ENCODE measurements at regions not wholly inside any gene's neighbourhood (a gene's known extent, or its start where the extent isn't known, plus 50 kb on each side); places are given as distances from the start of the nearest gene placed in this dataset.

GRCh38 chr18:6605115-6605869, 124.2 kb upstream of the ARHGAP28 start:
- intact Hi-C loops (cut with micrococcal nuclease): no loop called here

DNA sequence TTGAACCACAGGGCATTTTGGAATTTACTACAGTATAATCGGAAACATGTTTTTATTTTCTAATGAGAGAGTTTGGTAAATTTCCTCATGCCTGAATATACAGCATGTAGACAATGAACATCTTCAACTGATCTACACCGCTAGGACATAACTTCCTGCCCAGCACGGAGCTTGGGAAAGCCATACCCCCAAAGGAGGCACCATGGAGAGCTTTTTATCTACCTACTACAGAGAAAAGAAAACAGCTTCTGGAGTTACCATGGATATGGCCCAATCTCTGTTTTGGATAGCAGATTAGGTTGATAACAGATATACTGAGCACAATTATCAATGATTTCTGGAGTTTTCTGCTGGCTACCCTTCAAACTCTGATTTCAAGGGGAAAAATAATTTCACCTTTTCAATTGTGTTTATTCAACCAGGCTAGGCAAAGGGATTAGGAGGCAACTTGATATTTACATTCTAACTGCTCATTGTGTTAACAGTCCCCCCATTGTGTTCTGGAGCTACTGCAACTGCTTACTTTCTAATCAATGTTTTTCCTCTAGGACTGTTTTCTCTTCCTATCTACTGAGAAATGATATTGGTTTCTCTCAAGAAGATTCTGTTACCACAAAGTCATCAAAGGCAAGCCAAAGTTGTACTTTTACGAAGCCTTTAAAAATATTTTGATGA, 123.0 kb upstream of the ARHGAP28 start:
- intact Hi-C loops (cut with micrococcal nuclease): no loop called here

- intact Hi-C loops (cut with micrococcal nuclease): no loop called here
Measured at GRCh38 chr18:6607343-6607742, 122.2 kb upstream of the ARHGAP28 start.

GRCh38 chr18:6609666-6610264, 119.8 kb upstream of the ARHGAP28 start:
- intact Hi-C loops (cut with micrococcal nuclease): no loop called here

DNA sequence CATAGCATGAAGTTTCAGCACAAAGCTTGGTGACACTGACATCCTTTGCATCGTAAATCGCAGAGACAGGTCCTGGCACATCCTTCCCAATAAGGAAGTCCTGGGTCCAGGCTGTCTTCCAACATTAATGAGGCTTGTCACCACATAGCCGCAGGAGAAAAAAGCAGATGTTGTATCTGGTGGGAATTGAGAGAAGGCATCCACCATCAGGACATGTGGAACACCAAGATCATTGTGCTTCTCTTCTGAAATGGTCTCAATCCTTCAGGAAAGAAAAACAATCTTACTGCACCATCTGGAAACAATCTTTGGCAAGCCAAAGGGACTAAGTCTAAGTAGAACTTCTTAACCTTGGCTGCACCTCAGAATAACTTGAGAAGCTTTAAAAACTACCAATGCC, 119.0 kb upstream of the ARHGAP28 start:
- intact Hi-C loops (cut with micrococcal nuclease): no loop called here

DNA sequence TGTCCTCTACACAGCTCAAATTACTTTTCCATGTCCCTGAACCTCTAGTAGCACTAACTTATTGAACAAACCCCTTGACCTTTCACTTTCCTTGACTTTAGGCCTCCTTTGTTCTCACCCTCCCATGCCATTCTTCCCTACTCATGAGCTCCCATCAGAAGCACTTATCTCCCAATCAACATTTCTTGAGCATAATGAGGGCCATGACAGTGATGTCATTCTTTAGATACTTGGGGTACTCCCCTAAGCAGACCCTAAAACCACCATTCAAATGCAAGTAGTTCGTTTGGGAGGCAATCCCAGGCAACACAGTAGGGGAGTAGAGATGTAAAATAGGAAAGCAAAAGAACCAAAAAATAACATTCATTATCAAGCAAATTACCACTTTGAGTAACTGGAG, 115.9 kb upstream of the ARHGAP28 start:
- intact Hi-C loops (cut with micrococcal nuclease): no loop called here

DNA sequence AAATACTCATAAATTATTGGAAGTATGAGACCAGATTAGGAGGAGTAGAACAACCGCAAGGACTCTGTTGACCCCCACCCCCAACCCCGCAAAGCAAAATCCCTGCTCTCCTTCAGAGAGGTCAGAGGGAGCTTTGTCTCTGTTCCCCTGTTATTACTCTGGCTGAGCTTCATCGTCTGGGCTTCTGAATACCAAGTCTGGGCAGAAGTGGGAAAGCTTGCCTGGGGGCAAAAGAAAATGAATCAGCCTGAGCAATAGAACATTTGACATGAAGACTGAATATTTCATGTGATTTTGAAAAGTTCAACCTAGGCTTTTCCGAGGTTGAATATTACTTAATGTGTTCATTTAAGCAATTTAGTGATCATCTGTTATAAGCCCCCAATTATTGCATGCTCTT, 114.6 kb upstream of the ARHGAP28 start:
- intact Hi-C loops (cut with micrococcal nuclease): loop anchor here (5.0 kb wide), 1 partner anchor 48 kb away; no protein-coding TSS in a partner anchor

DNA sequence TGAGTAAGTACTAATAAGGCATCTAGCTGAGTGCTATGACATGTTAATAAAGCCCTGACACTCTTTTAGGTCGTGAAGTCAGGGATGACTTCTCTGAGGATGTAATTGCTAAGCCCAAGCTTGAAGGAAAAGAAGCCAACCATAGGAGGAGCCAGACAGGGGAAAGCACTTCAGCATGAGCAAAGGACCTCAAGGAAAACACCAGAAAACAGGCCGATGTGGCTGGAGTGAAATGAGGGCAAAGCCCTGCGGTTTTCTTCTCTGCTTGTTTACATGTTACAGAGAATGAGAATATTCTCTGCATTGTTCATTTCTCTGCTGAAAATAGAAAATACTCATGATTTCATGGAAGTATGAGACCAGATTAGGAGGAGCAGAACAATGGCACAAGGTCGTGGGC, 112.5 kb upstream of the ARHGAP28 start:
- intact Hi-C loops (cut with micrococcal nuclease): loop anchor here (5.0 kb wide), 1 partner anchor 50 kb away; no protein-coding TSS in a partner anchor

GRCh38 chr18:6621437-6621836, 108.1 kb upstream of the ARHGAP28 start:
- intact Hi-C loops (cut with micrococcal nuclease): no loop called here

- intact Hi-C loops (cut with micrococcal nuclease): no loop called here
Measured at GRCh38 chr18:6623278-6623677, 106.2 kb upstream of the ARHGAP28 start.

GRCh38 chr18:6624271-6624660, 105.2 kb upstream of the ARHGAP28 start:
- intact Hi-C loops (cut with micrococcal nuclease): no loop called here

DNA sequence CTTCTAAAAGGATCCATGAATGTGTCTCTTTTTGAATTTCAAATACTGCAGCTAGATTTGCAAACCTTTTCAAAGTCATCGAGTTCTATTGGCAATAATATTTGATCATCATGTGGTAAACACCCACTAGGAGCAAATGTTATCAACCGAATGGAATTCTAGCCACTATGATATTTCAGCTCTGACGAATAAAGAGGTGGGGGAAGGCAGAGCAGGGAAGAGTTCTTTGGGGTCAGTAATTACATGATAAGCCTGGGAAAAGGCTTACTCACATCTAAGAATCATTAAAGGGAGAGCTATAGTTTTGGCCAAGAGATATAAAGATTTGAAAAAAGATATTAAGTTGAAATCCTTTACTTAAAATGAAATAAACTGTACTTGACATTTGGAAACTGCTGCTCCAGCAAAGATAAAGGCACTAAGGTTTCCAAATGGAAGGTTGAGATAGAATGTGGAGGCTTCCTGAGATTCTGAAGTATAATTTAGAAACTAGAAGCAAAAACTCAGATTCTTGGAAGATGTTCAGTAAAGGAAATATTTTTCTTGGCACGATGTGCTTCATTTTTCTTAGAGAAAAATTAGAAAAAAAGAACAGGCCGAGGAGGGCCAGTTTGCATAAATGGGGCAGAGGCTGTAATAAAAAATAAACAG, 104.7 kb upstream of the ARHGAP28 start:
- intact Hi-C loops (cut with micrococcal nuclease): no loop called here

DNA sequence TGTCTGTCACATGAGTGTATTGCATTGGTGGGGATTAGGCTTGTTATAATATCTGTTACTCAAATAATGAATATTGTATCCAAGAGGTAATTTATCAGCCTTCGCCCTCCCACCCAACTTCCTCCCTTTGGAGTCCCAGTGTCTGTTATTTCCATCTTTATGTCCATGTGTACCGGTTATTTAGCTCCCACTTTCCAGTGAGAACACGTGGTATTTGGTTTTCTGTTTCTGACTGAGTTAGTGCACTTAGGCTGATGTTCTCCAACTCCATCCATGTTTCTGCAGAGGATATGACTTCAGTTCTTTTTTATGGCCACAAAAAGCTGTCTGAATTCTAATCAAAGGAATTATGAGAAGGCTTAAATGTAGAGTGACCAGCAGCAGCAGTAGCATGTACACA, 104.0 kb upstream of the ARHGAP28 start:
- intact Hi-C loops (cut with micrococcal nuclease): no loop called here

DNA sequence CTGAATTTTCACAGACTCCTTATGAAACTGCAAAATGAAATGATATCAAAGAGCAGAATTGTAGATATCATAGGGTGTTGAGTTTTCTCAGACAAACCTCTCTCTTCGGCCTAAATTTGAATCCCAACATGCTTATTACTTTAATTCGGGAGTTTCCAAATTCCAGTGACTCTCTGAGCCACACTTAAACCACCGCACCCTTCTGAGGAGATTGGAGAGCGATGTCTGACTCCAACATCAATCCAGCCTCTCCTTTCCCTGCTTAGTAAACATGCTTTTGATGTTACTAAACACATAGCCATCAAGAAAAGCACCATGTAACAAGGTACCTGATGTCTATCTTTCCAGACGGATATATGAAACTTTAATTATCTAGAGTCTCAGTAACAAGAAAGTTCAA, 103.1 kb upstream of the ARHGAP28 start:
- intact Hi-C loops (cut with micrococcal nuclease): no loop called here

DNA sequence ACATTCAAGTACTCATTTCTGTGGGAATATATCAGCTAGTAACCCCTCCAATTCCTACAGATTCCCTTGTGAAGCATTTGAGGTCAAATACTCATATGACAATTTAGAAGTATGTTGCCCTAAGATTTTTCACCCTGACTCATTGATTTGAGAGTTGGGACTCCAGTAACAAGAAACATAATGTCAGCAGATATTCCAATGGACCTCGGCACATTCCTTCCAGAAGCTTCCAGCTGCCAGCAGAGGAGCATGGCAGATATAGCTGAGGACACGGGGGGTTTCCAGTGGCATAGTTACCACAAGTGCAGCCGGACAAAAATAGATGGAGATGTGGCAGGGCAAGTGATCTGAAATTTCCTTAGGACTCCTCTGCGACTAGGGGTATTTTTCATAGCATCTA, 101.9 kb upstream of the ARHGAP28 start:
- intact Hi-C loops (cut with micrococcal nuclease): no loop called here

DNA sequence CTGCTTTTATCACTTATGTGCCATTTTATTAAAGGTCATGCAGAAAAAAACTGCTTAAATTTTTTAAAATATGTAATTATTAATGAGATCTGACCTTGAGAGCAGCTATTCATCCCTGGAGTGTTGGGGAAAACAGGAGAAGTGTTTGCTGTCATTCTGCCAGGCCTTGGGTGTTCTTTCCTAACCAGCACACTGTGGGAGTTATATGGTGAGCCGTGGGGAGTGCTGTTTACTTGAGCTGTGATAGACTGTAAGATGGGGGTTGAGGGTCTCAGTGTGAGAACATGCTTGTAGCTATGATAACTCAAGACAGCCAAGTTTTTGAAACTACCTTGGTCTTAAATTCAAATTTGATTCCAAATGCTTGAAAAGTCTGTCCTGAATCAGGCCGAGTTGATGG, 101.3 kb upstream of the ARHGAP28 start:
- intact Hi-C loops (cut with micrococcal nuclease): no loop called here

DNA sequence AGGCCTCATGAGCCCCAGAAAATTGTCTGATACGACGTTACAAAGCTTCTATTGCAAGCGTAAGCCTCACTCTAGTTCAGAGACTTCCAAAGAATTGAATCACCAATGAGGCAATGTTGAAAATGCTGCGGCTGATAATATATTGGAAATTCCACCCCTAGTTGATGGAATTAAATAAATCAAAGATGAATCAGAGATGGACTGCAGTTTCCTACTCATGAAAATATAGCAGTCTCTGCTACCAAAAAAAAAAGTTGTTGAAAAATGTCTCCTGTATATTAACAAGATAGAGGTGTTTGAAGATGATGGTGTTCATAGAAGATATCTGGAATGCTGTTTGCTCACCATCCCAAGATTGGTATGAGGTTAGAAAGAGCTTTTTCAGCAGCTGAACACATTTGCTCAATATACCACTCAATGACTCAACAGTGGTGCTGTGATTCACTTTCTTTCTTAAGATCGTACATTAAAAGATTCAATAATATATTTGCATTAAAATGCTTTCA, 99.8 kb upstream of the ARHGAP28 start:
- intact Hi-C loops (cut with micrococcal nuclease): no loop called here

GRCh38 chr18:6633310-6633709, 96.2 kb upstream of the ARHGAP28 start:
- intact Hi-C loops (cut with micrococcal nuclease): no loop called here

- intact Hi-C loops (cut with micrococcal nuclease): no loop called here
Measured at GRCh38 chr18:6636091-6636490, 93.4 kb upstream of the ARHGAP28 start.

GRCh38 chr18:6638447-6638846, 91.1 kb upstream of the ARHGAP28 start:
- intact Hi-C loops (cut with micrococcal nuclease): no loop called here

DNA sequence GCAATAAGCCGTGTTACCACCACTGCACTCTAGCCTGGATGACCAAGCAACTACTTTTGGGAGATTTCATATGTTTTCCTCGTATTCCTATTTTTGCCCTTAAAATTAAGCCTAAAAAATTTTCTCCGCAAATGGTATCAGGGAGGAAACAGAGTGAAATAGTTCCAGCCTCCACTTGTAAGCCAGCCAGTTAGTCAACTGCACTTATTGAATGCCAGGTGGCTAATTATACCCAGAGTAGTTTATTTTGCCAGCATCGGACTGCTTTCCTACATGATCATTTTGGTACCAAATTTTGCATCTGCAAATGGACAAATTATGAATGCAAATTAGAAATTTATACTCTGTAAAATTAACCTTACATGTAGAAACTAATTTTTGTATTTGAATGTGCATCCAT, 90.2 kb upstream of the ARHGAP28 start:
- intact Hi-C loops (cut with micrococcal nuclease): no loop called here

All from T-helper 1 cell treated with Interleukin-12 subunit alpha and Interleukin-12 subunit beta and Interleukin-4 antibody, amounts not matched to agents 30 ng/mL and 1 ng/mL, for 36 hours (primary cell).